GM18507 (cell line): ENCODE measurements at regions not wholly inside any gene's neighbourhood (a gene's known extent, or its start where the extent isn't known, plus 50 kb on each side); places are given as distances from the start of the nearest gene placed in this dataset.

Experiments
- DNase-seq: peaks from one replicate; pipeline ENCODE4 v3.0.0; 2011; ENCODE audit warnings: low read depth; ENCODE audit not compliant: insufficient read length; ENCODE audit errors: extremely low spot score
- FAIRE-seq: peaks from 2 replicates; lab custom pipeline; 2011; peaks lifted over from hg19 to GRCh38; lab: Jason Lieb, UNC

DNA sequence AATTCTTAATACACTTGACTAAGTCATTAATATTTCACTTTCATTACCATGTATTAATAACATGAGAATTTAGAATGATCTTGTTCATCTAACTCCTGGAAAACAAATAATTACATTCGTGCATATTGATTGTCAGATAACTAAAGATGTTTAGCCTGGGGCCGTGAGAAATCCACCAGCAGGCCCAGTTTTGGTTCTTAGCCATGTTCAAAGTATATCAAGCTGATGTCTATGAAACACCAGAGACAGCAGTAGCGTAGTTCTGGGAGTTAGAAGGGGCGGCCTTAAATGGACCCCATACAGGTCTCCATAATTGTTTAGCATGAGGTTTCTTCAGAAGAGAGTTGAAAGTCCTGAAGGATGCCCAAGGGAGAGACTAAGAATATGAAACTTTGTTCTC is 103.6 kb upstream of the DPH6 start:
- FAIRE-seq (no peak), DNase-seq (no peak)

DNA sequence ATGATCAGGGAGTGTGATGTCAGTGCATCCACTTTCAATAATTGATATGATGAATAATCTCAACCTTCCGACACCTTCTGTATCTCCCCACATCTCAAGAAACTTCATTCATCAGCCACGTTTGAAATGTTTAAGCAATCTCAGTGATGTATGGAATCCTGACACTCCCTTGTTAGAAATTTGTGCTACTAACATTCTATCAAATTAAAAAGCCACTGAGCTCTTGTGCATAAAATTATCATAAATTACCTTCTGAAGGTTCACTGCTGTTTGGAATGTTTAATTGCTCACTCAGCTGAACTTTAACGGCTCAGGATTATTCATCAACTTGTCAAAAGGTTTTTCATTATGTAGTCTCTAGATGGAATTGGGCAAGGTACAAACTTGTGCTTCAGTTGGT is 108.4 kb upstream of the DPH6 start:
- DNase-seq (no peak), FAIRE-seq (no peak)

DNA sequence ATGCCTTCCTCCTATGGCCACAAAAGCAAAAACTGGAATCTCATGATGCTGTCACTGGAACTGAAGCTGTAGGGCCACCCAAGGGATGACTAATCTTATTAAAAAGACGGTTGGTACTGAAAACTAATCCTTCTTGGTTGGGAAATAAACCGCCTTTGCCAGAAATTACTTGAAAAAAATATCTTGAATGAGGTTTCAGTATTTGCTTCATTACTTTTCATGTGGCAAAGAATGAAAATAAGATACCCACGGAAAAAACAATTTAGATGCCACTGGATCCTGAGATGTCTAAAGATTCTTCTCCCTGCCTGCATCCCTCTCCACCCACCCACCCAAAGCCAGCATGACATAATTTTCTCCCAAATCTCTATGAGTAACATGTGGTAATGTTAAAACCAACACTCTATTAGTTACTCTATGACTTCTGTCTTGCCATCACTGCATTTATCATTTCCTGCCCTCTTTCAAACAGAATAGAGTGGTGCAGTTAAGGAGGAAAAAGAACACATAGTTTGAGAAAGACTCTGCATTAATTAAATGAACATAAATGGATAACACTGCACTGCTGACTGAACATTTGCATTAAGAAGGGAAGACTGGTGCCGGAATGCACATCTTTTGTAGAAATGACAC is 111.8 kb upstream of the DPH6 start:
- no peak for FAIRE-seq

DNA sequence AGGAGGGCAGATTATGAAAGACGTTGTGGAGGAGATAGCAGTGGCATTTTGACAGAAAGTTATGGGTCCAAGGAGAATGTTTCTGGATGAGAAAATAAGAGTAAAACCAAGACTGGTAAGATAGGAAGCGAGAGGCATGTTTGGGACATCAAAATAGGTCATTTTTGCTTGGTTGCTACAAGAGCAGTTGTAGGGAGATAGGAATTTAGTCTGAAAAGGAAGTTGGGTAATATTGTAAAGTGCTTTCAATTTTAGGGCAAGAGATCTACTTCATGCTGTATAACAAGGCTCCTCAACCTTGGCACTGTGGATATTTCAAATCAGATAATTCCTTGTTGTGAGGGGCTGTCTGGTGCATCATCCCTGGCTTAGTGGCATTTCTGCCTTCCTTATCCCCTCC is 118.0 kb upstream of the DPH6 start:
- FAIRE-seq (no peak), DNase-seq (no peak)

More for the DNA sequence above, 111.8 kb upstream of the DPH6 start:
- no peak for DNase-seq

DNA sequence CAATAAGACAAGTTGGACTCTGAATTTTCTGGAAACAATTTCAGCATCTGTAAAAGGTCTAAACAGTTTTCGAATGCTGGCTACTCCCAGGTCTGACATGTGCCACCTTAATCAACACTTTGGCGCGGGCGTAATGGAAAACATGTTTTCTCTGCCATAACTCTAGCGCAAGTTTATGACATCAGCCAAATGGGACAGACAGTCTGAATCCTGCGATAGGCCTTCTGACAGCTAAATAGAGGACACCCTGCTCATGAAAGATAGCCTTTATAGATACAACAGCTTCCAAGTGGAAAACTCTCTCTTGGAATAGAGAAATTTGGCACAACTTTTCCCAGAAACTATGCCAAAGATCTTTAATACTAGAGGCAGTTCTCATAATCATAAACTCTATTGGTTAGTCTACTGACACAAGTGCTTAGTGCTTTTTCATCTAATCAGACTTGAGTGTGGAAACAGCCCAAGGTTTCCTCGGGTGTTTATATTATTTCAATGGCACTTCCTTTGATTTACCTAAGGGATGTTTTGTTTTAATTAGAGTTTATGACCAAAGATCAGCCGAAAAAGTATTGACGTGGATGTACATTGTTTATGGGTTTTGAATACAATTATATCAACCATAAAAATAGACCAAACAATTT is 120.1 kb upstream of the DPH6 start:
- DNase-seq, result no peak
- FAIRE-seq, result no peak

DNA sequence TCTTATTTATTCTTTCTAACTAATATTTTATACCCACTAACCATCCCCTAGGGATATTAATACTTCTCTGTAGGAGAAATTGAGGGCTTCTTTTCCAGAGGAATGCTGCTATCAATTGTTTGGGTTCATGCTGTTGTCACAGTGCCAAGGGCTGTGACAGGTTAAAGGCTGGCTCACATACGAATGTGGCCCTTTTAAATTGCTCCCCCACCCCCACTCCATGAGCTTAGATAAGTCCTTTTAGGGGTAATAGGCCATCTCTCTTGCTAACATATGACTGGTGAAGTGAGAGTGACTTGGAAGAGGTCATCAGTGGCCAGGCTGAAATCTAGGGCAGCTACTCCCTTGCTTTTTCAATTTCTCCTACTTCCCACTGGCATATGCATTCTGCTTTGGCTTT is 121.9 kb upstream of the DPH6 start:
- no peak for DNase-seq
- FAIRE-seq, result no peak

DNA sequence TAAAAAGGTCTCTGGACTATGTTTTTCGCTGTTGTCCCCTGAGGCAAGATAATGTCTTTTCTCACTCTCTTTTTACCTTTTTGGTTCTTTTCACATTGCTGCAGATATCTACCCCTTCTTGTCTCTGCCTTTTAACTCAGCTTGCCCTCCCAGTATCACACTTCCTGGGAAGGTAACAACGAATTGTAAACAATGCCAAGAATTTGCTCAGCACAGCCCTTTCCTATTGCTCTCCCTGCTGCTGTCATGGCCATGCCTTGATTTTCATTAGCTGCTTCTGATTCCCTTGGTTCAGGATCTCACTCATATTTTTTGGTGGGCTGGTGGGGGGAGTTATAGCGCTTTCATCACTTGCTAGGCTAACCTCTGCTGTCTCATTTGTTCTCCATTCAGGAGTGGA is 123.1 kb upstream of the DPH6 start:
- FAIRE-seq (no peak), DNase-seq (no peak)

DNA sequence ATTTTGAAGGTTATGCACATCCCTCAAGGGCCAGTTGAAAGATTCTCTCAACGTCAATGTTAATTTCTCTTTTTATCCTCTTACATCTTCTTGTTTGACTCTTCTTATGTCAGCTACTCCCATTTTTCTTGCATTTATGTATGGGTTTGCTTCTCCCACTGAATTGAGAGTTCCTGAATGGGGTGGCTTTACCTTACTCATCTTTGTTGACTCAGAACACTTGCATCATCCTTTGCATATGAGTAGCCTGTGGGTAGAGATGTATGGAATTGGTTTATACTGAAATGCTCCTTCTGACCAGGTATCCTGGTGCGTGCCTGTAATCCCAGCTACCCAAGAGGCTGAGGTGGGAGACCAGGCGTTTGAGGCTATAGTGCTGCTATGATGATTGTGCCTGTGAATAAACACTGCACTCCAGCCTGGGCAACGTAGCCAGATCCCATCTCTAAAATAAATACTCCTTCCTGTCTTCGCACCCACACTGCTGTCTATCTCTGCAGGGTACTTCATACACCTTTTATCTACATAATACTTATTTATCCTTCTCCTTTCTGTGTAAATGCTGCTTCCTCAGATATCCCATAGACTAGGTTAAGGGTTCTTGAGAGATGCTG is 123.6 kb upstream of the DPH6 start:
- FAIRE-seq (no peak), DNase-seq (no peak)

DNA sequence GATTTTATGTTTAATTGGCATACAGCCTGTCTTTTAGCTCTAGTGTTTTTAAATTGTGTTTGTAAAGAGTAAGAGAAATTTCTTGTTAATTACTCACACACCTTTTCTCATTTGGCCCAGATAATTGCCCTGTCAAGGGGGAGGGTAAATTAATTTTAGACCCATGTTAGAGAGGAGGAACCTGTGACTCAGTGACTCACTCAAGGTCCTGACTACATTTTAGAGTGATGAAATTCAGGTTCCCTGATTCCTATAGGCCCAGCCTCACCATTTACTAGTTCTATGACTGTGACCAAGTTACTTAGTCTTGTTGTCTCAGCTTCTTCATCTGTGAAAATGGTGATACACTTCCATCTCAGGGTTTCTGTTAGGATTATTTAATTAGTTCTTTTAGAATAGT is 125.2 kb upstream of the DPH6 start:
- no peak for FAIRE-seq
- DNase-seq, result no peak

DNA sequence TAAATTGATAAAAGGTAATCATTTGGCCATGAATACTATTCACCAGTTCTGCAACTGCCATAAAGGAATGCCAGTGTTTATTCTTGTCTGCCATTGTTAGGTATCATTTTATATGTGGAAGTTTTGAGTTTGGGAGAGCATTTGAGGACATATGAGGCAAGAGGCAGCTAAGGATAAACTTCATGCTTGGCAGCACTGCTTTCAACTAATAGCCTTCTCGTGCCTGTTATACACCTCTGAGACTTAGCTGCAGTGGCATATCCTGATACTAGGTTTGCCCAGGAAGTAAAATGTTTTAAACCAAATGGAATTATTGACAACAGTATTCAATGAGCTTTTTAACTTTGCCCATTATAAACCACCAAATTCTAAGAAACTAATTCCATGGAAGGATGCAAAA is 126.0 kb upstream of the DPH6 start:
- no peak for FAIRE-seq
- no peak for DNase-seq

DNA sequence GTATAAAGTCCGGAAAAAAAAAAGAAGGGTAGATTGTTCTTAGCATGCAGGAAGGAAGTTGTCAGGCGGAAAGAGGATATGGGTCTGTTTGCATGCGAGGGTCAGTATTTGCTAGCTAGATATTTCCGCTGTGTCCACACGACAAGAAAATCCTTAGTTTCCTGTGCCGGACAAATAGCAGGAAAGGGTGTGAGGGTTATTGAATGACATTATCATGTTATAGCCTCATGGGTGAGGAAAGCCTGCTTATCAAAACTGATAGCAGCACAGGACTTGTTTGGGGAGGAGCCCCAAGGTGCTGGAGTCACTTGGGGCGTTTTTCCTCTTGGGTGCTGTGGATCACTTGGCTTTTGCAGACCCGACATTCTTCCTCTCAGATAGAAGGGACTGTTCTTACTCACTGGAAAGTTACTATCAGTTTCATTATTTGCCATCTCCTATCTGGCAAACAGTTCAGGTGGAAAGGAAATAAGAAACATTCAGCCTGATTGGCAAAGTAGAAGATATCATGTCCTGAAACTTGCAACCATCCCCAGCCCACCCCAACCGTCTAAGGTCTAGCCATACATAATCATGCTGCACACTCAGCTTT is 127.2 kb upstream of the DPH6 start:
- peak; percentile 49 for FAIRE-seq
- no peak for DNase-seq

DNA sequence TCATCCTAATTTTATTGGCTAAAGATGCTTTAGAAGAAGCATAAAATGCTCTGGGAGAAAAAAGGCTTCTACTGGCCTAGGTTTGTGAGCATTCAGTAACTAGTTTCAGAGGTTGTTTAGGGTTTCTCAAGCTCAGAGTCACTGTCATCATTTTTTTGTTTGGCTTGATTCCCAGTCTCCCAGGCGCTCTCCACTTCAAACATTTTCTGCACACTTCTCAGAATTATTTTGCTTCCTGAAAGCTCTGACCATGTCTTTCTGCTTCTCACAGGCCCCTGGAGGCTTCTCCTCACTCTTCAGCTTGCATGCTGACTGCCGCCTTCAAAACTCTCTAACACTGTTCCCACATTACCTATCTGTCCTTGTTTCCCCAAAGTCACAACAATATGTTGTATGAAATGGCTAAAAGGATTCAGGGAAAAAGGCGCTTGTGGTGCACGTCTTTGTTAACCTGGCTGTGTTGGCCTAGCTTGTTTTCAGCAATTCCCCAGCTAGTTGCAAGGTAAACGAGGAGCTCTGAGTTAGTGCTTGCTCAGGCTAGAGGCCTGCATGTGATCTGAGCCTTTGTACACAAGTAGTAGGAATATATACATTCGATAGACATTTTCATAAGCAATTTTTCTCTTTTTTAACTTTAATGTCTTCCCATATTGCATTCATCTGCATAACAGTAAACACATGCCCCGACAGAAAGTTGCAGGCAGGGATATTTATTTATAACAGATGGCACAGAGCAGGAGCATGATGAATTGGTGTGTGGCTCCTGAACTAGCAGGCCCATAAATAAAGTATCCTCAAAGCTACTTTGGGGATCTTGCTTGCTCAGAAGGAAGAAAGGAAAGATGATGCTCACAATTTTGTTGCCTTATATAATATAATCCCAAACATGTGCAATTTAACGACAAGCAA is 129.2 kb upstream of the DPH6 start:
- DNase-seq, result no peak
- no peak for FAIRE-seq

DNA sequence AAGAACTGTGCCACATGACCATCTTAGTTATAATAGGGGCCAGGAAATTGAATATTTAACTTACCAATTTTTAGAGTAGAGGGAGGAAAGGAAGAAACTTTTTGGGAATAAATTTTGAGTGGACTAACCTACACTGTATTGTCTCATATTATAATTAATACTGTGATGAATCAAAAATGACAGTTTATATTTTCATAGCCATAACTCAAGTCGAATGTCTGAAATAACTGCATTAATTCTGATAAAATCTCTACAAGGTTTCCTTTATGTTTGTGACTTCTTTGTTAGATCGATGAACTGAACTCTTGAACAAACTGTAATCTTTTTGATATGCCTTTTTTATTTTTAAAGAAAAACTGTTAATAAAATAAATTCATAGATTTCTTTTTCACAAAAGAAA is 132.8 kb upstream of the DPH6 start:
- FAIRE-seq (no peak), DNase-seq (no peak)

DNA sequence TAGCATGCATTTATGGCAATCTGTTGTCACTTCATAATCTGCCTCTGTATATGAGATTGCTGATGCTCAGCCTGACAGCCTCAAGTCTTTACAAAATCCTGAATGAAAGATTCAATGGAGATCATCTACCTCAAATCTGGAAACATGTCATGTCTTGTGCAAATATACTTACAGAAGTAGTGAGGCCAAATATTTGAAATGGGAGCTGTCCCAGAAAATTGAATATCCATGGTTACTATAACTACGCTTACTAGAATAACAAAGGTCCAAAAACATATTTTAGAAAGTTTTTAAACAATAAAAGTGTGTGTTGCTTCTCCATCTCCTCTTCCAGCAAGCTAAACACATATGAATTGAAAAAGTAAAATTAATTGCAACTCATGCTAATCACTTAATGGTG is 133.2 kb upstream of the DPH6 start:
- FAIRE-seq, result no peak
- DNase-seq, result no peak

DNA sequence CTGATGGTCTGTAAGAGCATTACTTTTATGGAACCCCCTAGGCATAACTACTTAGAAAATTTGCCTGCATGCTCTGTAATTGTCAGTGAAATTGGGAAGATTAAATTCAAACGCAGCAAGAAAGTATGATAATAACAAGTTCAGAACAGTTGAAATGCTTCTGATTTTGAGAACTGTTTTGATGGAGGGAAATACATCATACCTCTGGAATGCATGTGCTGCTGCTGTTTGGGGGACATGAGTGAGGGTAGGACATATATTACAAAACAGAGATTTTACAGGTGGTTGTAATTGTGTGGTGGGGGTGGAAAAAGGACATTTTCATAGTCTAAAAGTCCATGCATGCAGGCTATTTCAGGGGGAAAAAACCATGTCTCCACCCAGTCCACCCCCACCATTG is 135.0 kb upstream of the DPH6 start:
- DNase-seq, result no peak
- no peak for FAIRE-seq

DNA sequence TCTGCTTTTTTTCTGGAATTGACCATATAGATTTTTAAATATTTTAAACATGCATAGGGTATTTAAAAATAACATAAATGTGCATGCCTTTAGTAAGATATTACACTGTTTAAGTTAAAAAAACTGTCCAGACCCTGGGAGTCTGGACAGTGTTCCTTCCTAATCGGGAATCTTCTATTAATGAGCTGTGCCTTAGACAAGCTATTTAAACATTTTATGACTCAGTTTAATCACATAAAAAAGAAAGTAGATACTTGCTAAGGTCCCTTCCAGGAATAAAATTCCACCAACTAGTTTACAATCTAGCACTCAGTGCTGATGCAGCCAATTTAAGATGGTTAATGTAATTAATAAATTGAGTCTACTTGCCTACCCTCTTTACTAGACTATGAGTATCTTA is 140.4 kb upstream of the DPH6 start:
- FAIRE-seq, result no peak
- no peak for DNase-seq

DNA sequence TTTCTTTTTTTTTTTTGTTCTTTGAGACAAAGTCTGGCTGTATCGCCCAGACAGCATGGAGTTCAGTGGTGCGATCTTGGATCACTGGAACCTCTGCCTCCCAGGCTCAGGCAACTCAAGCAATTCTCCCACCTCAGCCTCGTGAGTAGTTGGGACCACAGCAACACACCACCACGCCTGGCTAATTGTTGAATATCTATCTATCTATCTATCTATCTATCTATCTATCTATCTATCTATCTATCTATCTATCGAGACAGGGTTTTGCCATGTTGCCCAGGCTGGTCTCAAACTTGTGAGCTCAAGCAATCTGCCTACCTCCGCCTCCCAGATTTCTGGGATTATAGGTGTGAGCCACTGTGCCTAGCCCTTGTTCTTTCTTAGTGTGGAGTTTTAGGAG is 143.3 kb upstream of the DPH6 start:
- no peak for FAIRE-seq
- no peak for DNase-seq

DNA sequence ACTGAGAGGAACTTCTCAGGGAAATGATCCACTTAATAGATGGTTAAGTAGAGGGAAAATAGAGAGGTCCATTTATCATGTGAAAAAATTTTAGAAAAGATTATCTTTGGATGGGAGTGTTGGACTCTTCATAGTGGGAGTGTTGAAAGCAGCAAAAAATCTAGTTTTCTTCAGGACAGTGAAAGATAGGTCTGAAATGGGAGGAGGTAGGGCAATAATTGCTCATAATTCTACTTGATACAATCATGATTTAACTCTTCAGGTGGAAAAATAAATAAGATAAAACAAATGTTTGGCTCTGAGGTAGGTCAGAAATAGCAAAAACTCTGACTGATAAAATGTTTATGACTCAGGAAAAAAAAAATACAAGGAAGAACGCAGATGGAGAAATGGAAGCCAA is 144.1 kb upstream of the DPH6 start:
- FAIRE-seq, result no peak
- no peak for DNase-seq

DNA sequence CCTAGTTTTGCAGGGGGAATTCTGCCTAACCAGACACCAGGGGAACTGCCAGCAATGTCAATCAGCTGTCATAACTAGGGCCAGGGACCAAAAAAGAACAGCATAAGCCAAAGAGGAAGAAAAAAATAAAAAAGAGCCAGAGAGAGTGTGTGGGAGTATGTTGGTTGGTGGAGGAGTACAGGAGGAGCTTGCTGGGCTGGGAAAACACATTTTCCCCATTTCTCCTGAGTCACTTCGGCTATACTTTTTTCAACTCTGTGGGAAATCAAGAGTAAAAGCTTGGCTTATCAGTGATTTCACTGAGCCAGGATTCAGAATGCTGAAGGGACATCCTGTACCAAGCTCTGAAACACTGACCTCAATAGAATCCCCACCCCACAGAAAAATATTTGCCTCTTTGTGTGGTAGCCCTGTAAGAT is 144.7 kb upstream of the DPH6 start:
- FAIRE-seq (no peak), DNase-seq (no peak)

DNA sequence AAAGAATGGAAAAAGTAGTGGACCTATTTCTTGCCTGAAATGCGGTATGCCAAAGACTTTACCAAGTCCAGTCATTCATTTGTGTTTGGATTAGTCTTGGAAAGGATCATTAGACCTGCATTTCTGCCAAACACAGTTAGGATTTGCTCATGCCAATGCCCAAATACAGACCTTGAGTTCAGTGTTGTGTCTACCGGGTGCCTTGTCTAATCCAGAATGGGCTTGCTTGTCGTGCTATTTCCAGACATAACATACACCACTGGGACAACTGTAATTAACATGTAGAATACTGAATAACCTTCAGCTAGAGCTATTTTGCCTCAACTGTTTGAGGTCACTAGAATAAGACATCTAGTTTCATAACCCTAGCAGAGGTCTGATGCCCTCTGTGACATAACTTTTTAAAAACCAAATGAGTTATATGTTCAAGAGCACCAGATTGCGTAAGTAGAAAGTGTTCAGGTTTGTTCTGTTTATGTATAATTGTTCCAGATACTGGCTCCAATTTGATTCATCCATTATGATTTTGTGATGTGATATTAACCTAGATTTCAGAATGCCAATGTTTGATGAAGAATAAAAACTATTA is 145.3 kb upstream of the DPH6 start:
- FAIRE-seq, result no peak

More for the DNA sequence above, 145.3 kb upstream of the DPH6 start:
- no peak for DNase-seq
